Body of pancreas (tissue), 4 donors: ENCODE measurements at regions not wholly inside any gene's neighbourhood (a gene's known extent, or its start where the extent isn't known, plus 50 kb on each side); places are given as distances from the start of the nearest gene placed in this dataset.

Source experiments
- CTCF ChIP-seq, 7 experiments: fragments of 450-650 bp in 4 of 7; fragments of 200-600 bp in 3 of 7; sonication (generic) in 3 of 7; IDR thresholded peaks; one replicate each; pipeline ENCODE4 v1.5.1; 2016 to 2019; ENCODE audit warnings: antibody characterized with exemption in 7 of 7
- POLR2A ChIP-seq, 3 donors: fragments of 450-650 bp; IDR thresholded peaks; one replicate each; pipeline ENCODE4 v1.6.1; 2016; ENCODE audit warnings: antibody characterized with exemption in 3 of 3, mild to moderate bottlenecking in 2 of 3

GRCh38 chr9:16060436-16061129, 507.7 kb downstream of the CCDC171 start:
- TF ChIP-seq POLR2A (IDR thresholded peaks at IDR 0.05): no peak
- no peak for TF ChIP-seq CTCF (IDR thresholded peaks at IDR 0.05)
